K562 (cell line): ENCODE measurements at regions not wholly inside any gene's neighbourhood (a gene's known extent, or its start where the extent isn't known, plus 50 kb on each side); places are given as distances from the start of the nearest gene placed in this dataset.

Experiments
- ATAC-seq: fragments of 200-7000 bp; cut with Tn5 transposase; 3 replicates; pipeline ENCODE4 v1.9.1; 2020; ENCODE audit warnings: moderate library complexity
- BruUV-seq: library from RNA; stranded (reverse); fragments of 400-500 nt; replicated peaks from 2 replicates; lab custom pipeline; 2021; lab: Mats Ljungman, UMichigan
- CTCF ChIA-PET: fragments of 300-600 bp; formaldehyde crosslinking; extraction: SDS; loops from one replicate; lab custom pipeline; 2021; ENCODE audit warnings: low intra/inter-chr PET ratio; lab: Yijun Ruan, JAX
- POLR2A ChIA-PET: fragments of 300-600, 350-650 bp; sonication (Branson Sonifier 250); formaldehyde crosslinking; extraction: SDS; loops from one replicate; lab custom pipeline; 2021; ENCODE audit warnings: antibody characterized with exemption, inconsistent platforms; lab: Yijun Ruan, JAX
- DNase-seq, 4 experiments: peaks; one replicate each; pipeline versions ENCODE4 v3.0.0 to v3.0.0-alpha.2; 2011 to 2018; ENCODE audit warnings: low spot score in 3 of 4, mixed read lengths in 3 of 4; ENCODE audit errors: extremely low read depth in 1 of 4
- FAIRE-seq: peaks from 2 replicates; lab custom pipeline; 2011; peaks lifted over from hg19 to GRCh38; lab: Jason Lieb, UNC
- H2AFZ ChIP-seq: 2 replicates; pipeline ENCODE4 v1.6.0; 2011; ENCODE audit warnings: low read depth, low read length, control low read depth, inconsistent platforms
- H3K27ac ChIP-seq: fragments of 200-600 bp; 3 replicates; pipeline ENCODE4 v1.8.0; 2011; ENCODE audit warnings: low read depth, mild to moderate bottlenecking, control low read depth, inconsistent platforms, low read length, moderate library complexity, mixed read lengths; ENCODE audit errors: extremely low read depth
- H3K27me3 ChIP-seq, 2 experiments: fragments of 300-600 bp in 1 of 2; 2 replicates in 1 of 2; 3 replicates in 1 of 2; pipeline versions ENCODE4 v1.6.0 to v1.8.0; 2011; ENCODE audit warnings: inconsistent platforms in 2 of 2, low read length in 2 of 2, mild to moderate bottlenecking in 1 of 2, mixed read lengths in 1 of 2, moderate library complexity in 1 of 2; ENCODE audit not compliant: control insufficient read depth in 2 of 2, insufficient read depth in 2 of 2
- H3K36me3 ChIP-seq: fragments of 300-600 bp; 3 replicates; pipeline ENCODE4 v1.8.0; 2011; ENCODE audit warnings: mild to moderate bottlenecking, low read length, inconsistent platforms; ENCODE audit not compliant: control insufficient read depth, insufficient read depth
- H3K4me1 ChIP-seq, 2 experiments: fragments of 200-600 bp in 1 of 2; replicated peaks in 1 of 2; 2 replicates in 1 of 2; 3 replicates in 1 of 2; pipeline versions ENCODE4 v1.5.1 to v1.8.0; 2011; ENCODE audit warnings: inconsistent platforms in 2 of 2, low read length in 2 of 2, mild to moderate bottlenecking in 1 of 2, mixed read lengths in 1 of 2, moderate library complexity in 1 of 2; ENCODE audit not compliant: control insufficient read depth in 2 of 2, insufficient read depth in 2 of 2
- H3K4me2 ChIP-seq: 2 replicates; pipeline ENCODE4 v1.6.1; 2011; ENCODE audit warnings: low read length, control low read depth, inconsistent platforms, mixed read lengths; ENCODE audit not compliant: insufficient read depth
- H3K4me3 ChIP-seq: fragments of 200-600 bp; sonication (generic), shearing (Covaris generic); 2 replicates; pipeline ENCODE4 v1.5.1; 2016; ENCODE audit warnings: control low read depth, inconsistent platforms
- H3K79me2 ChIP-seq: fragments of 200-600 bp; 3 replicates; pipeline ENCODE4 v1.8.0; 2011; ENCODE audit warnings: low read length, inconsistent platforms; ENCODE audit not compliant: control insufficient read depth, insufficient read depth
- H3K9ac ChIP-seq, 2 experiments: 2 replicates each; pipeline versions ENCODE4 v1.6.0 to v1.6.1; 2011; ENCODE audit warnings: low read depth in 2 of 2, low read length in 2 of 2, control low read depth in 1 of 2, inconsistent platforms in 1 of 2, mild to moderate bottlenecking in 1 of 2, mixed read lengths in 1 of 2; ENCODE audit not compliant: insufficient read depth in 1 of 2
- H3K9me1 ChIP-seq: one replicate; pipeline ENCODE4 v1.6.0; 2011; ENCODE audit warnings: inconsistent platforms, mild to moderate bottlenecking, low read length, moderate library complexity; ENCODE audit not compliant: control insufficient read depth, insufficient read depth
- H3K9me3 ChIP-seq: replicated peaks from 2 replicates; pipeline ENCODE4 v1.5.1; 2011; ENCODE audit warnings: low read depth, low read length, inconsistent platforms; ENCODE audit not compliant: control insufficient read depth, insufficient read depth
- H4K20me1 ChIP-seq: replicated peaks from 2 replicates; pipeline ENCODE4 v1.6.1; 2011; ENCODE audit warnings: low read length, inconsistent platforms, mixed read lengths; ENCODE audit not compliant: control insufficient read depth, insufficient read depth
- CTCF ChIP-seq, 3 experiments: IDR thresholded peaks in 2 of 3; conservative IDR thresholded peaks in 1 of 3; 2 replicates each; pipeline ENCODE4 v1.5.1; 2011 to 2012; ENCODE audit warnings: low read length in 3 of 3, mild to moderate bottlenecking in 3 of 3, control low read depth in 2 of 3, improper control_type of control experiment in 1 of 3, inconsistent platforms in 1 of 3, low read depth in 1 of 3, mixed read lengths in 1 of 3, moderate library complexity in 1 of 3; ENCODE audit not compliant: insufficient read depth in 2 of 3
- MLLT1 ChIP-seq, 2 experiments: fragments of 450-650 bp; IDR thresholded peaks; 2 replicates each; pipeline ENCODE4 v1.6.1; 2016
- WGBS: fragments of 100-300 bp; shearing (Covaris generic); methylation state at CpG from one replicate; pipeline ENCODE4 v1.1.6; 2016; ENCODE audit warnings: low coverage, mixed read lengths; ENCODE audit not compliant: insufficient coverage; ENCODE audit errors: missing lambda C conversion rate; 5-methylcytosine and 5-hydroxymethylcytosine counted together
- in situ Hi-C: fragments of 300-500 bp; cut with MboI; formaldehyde crosslinking; loops from 4 replicates; pipeline ENCODE4 v1.15.0; 2018; ENCODE audit warnings: inconsistent platforms, mixed read lengths
- intact Hi-C: fragments of 100-400 bp; cut with micrococcal nuclease; formaldehyde crosslinking; loops from 2 replicates; pipeline ENCODE4 v1.14.2; 2022

GRCh38 chr12:125332900-125333299, 267.7 kb downstream of the AACS start:
- Histone ChIP-seq H3K36me3 (no peaks in the 10 kb centered on the region), H3K9me1 (no peaks in the 10 kb centered on the region), H3K4me2 (no peak overlapping the region), H3K4me3 (no peak overlapping the region), H3K4me1 (peaks cover 0 to 6% of the 10 kb centered on the region in 2 experiments; a peak in 2 of 5 replicates), H3K27ac (no peak overlapping the region), H3K79me2 (no peaks in the 10 kb centered on the region)
- FAIRE-seq, result no peak
- CTCF ChIA-PET, result interaction anchor here (0.7 to 3.4 kb wide), 2 partner anchors 69 to 464 kb away, joined by 3 to 15 read pairs; no protein-coding TSS in a partner anchor
- TF ChIP-seq MLLT1 (IDR thresholded peaks at IDR 0.05) (no peak), CTCF (IDR thresholded peaks at IDR 0.05 in 2 of 3, conservative IDR thresholded peaks at IDR 0.05 in 1 of 3; ENCODE audit: insufficient read depth in 2 of 3, low read depth in 1 of 3, low read length in 3 of 3) (peak; percentile 25 to 57 (median 34); a peak in 4 of 6 replicates)
- TF ChIP-seq, all 486 proteins: peak for 1
- DNase-seq (no peak), ATAC-seq (no peak)
- POLR2A ChIA-PET, result interaction anchor here (0.6 kb wide), 1 partner anchor 1521 kb away, joined by 4 read pairs; no protein-coding TSS in a partner anchor
- H3K9ac ChIP-seq, result no peak overlapping the region
- H3K9me3 ChIP-seq, result no peaks in the 10 kb centered on the region
- under 1% methylated on average over 11 of the region's 11 CpGs for WGBS
- in situ Hi-C loops (no loop called here), intact Hi-C loops (loop anchor here (10.0 kb wide), 1 partner anchor 148 kb away; the partner anchor contains the start of gene TMEM132B)
- BruUV-seq, result no TSS peak
- no peak overlapping the region for H2AFZ ChIP-seq
- no peaks in the 10 kb centered on the region for H4K20me1 ChIP-seq
- peaks cover 0 to 14% of the 10 kb centered on the region in 2 experiments; a peak in 2 of 5 replicates for H3K27me3 ChIP-seq
